Kidney (tissue), 13 donors: ENCODE measurements at regions not wholly inside any gene's neighbourhood (a gene's known extent, or its start where the extent isn't known, plus 50 kb on each side); places are given as distances from the start of the nearest gene placed in this dataset.

ENCODE experiments used
- DNase-seq, 5 donors: peaks; one replicate each; pipeline ENCODE4 v3.0.0-alpha.2; 2013 to 2020
- FAIRE-seq: peaks from 2 replicates; lab custom pipeline; 2012; peaks lifted over from hg19 to GRCh38; lab: Jason Lieb, UNC
- H3K27ac ChIP-seq, 2 donors: one replicate each; pipeline ENCODE4 v1.7.0; 2013; ENCODE audit warnings: low read depth in 2 of 2, low read length in 2 of 2, inconsistent platforms in 1 of 2
- H3K27me3 ChIP-seq: one replicate; pipeline ENCODE4 v1.7.1; 2013; ENCODE audit warnings: low read length, inconsistent platforms; ENCODE audit not compliant: control insufficient read depth, insufficient read depth
- H3K36me3 ChIP-seq, 3 donors: one replicate each; pipeline versions ENCODE4 v1.7.0 to v1.7.1; 2013; ENCODE audit warnings: low read length in 3 of 3, control low read depth in 1 of 3, inconsistent platforms in 1 of 3; ENCODE audit not compliant: insufficient read depth in 3 of 3, control insufficient read depth in 2 of 3
- H3K4me1 ChIP-seq, 3 donors: one replicate each; pipeline versions ENCODE4 v1.7.0 to v1.7.1; 2013; ENCODE audit warnings: low read length in 3 of 3, inconsistent platforms in 1 of 3, low read depth in 1 of 3; ENCODE audit not compliant: control insufficient read depth in 2 of 3, insufficient read depth in 2 of 3
- H3K4me3 ChIP-seq, 3 donors: one replicate each; pipeline versions ENCODE4 v1.7.0 to v1.8.1; 2013; ENCODE audit warnings: low read length in 3 of 3, control low read depth in 1 of 3, inconsistent platforms in 1 of 3
- H3K9ac ChIP-seq, 3 donors: one replicate each; pipeline versions ENCODE4 v1.7.0 to v1.7.1; 2013; ENCODE audit warnings: low read length in 3 of 3, control low read depth in 1 of 3, inconsistent platforms in 1 of 3
- H3K9me3 ChIP-seq, 3 donors: one replicate each; pipeline versions ENCODE4 v1.7.0 to v1.7.1; 2013; ENCODE audit warnings: low read length in 3 of 3, control low read depth in 1 of 3, inconsistent platforms in 1 of 3; ENCODE audit not compliant: control insufficient read depth in 2 of 3, insufficient read depth in 1 of 3
- intact Hi-C: fragments of 100-400 bp; cut with DNase I; formaldehyde crosslinking; loops from one replicate; pipeline ENCODE4 v1.11.1; 2022
- TF ChIP-seq, protein P1 (sequence below): IDR thresholded peaks from 3 replicates; pipeline ENCODE4 v1.5.1; 2012; ENCODE audit warnings: mild to moderate bottlenecking, moderate library complexity, borderline replicate concordance; ENCODE audit not compliant: insufficient read depth; ENCODE audit errors: extremely low read depth
- donor health status: control.
- donor health status: control.
- donor health status: control.
- donor health status: control.
- donor health status: control.
- donor health status: DM: yes; HTN: yes; CAD: no.
- donor health status: Normal renal cell carcinoma (clear cell type).

DNA sequence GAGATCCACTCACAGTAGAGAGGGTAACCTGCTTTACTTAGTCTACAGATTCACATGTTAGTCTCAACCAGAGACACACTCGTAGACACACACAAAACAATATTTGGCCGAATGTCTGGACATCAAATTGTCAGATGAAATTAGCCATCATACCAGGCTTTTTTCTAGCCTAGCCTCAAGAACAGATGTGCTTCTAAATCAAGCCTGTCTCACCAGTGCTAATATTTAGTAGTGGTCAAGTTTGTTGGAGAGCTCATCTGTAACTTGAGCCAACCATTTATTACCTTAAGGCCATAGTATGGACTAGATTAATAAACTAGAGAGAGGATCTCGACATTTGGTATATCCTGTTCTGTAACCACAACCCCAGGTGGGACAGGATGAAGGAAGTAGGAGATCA is 1118.8 kb upstream of the MAP3K7 start:
- Histone ChIP-seq H3K36me3 (no peaks in the 10 kb centered on the region), H3K9ac (no peak overlapping the region), H3K4me1 (no peaks in the 10 kb centered on the region), H3K9me3 (no peaks in the 10 kb centered on the region), H3K27ac (no peak overlapping the region), H3K4me3 (no peak overlapping the region), H3K27me3 (no peaks in the 10 kb centered on the region)
- TF ChIP-seq, protein P1, sequence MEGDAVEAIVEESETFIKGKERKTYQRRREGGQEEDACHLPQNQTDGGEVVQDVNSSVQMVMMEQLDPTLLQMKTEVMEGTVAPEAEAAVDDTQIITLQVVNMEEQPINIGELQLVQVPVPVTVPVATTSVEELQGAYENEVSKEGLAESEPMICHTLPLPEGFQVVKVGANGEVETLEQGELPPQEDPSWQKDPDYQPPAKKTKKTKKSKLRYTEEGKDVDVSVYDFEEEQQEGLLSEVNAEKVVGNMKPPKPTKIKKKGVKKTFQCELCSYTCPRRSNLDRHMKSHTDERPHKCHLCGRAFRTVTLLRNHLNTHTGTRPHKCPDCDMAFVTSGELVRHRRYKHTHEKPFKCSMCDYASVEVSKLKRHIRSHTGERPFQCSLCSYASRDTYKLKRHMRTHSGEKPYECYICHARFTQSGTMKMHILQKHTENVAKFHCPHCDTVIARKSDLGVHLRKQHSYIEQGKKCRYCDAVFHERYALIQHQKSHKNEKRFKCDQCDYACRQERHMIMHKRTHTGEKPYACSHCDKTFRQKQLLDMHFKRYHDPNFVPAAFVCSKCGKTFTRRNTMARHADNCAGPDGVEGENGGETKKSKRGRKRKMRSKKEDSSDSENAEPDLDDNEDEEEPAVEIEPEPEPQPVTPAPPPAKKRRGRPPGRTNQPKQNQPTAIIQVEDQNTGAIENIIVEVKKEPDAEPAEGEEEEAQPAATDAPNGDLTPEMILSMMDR, result no peak
- DNase-seq (no peak), FAIRE-seq (no peak)
- intact Hi-C loops, result no loop called here

GRCh38 chr6:91704531-91704930 is 1117.7 kb upstream of the MAP3K7 start:
- DNase-seq (no peak), FAIRE-seq (no peak)
- intact Hi-C loops, result no loop called here
- Histone ChIP-seq H3K9me3 (no peaks in the 10 kb centered on the region), H3K36me3 (no peaks in the 10 kb centered on the region), H3K4me3 (no peak overlapping the region), H3K27me3 (no peaks in the 10 kb centered on the region), H3K9ac (no peak overlapping the region), H3K27ac (no peak overlapping the region), H3K4me1 (no peaks in the 10 kb centered on the region)
- TF ChIP-seq, protein P1, result no peak

- FAIRE-seq (no peak), DNase-seq (no peak)
- TF ChIP-seq, protein P1, result no peak
- Histone ChIP-seq H3K36me3 (no peaks in the 10 kb centered on the region), H3K27ac (no peak overlapping the region), H3K4me3 (no peak overlapping the region), H3K27me3 (no peaks in the 10 kb centered on the region), H3K9ac (no peak overlapping the region), H3K9me3 (no peaks in the 10 kb centered on the region), H3K4me1 (no peaks in the 10 kb centered on the region)
- intact Hi-C loops, result no loop called here
Observed at GRCh38 chr6:91697010-91697695, 1110.3 kb upstream of the MAP3K7 start.

DNA sequence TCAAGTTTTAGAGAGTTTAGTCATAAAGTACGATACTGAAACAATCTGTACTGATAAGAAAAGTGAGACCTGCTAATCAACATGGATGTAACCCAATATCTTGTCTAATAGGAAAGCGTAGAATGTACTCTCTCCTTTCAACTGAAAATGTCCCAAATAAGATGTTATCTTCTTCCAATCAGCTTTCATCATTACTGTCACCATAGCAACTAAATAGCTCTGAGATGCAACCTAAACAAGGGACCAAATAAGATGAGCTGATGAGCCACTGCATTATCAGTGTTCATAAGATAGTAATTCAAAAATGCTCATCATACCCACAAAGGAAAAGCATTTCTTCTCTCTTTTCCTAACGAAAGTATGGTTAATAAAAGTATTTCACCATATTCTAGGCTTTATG is 1108.3 kb upstream of the MAP3K7 start:
- intact Hi-C loops, result no loop called here
- Histone ChIP-seq H3K27me3 (no peaks in the 10 kb centered on the region), H3K9ac (no peak overlapping the region), H3K36me3 (no peaks in the 10 kb centered on the region), H3K9me3 (no peaks in the 10 kb centered on the region), H3K4me1 (no peaks in the 10 kb centered on the region), H3K27ac (no peak overlapping the region), H3K4me3 (no peak overlapping the region)
- no peak for DNase-seq
- FAIRE-seq, result no peak
- TF ChIP-seq, protein P1, result no peak
